NCI-H510A (cell line): ENCODE measurements at regions not wholly inside any gene's neighbourhood (a gene's known extent, or its start where the extent isn't known, plus 50 kb on each side); places are given as distances from the start of the nearest gene placed in this dataset.
A peak's percentile ranks its signal among the peaks of the same experiment; 100 is the strongest.
"Not testable (repeated sequence)": the region's sequence is repeated elsewhere in the genome, so short reads cannot be mapped to it uniquely, and the experiment has no call there.

Source experiments
- DNase-seq: peaks from one replicate; lab custom pipeline; 2025; lab: John Stamatoyannopoulos, UW

DNA sequence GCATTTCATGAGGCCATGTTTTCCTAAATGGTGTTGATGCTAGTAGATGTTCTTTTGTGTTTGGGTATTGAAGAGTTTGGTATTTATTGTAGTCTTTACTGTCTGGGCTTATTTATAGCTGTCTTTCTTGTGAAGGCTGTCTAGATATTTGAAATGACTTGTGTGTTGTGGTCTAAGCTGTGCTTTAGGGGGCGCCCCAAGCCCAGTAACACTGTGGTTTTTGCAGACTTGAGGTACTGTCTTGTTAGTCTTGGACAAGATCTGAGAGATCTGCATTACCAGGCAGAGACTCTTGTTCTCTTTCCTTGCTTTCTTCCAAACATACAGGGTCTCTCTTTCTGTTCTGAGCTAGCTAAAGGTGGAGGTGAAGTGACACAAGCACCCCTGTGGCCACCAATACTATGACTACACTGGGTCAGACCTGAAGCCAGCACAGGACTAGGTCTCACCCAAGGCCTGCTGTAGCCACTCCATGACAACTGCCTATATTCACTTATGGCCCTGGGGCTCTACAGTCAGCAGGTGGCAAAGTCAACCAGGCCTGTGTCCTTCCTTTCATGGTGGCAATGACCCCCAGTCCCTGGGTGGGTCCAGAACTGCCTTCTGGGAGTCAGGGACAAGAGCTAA is 152.1 kb upstream of the TBC1D5 start:
- DNase-seq, result no peak

DNA sequence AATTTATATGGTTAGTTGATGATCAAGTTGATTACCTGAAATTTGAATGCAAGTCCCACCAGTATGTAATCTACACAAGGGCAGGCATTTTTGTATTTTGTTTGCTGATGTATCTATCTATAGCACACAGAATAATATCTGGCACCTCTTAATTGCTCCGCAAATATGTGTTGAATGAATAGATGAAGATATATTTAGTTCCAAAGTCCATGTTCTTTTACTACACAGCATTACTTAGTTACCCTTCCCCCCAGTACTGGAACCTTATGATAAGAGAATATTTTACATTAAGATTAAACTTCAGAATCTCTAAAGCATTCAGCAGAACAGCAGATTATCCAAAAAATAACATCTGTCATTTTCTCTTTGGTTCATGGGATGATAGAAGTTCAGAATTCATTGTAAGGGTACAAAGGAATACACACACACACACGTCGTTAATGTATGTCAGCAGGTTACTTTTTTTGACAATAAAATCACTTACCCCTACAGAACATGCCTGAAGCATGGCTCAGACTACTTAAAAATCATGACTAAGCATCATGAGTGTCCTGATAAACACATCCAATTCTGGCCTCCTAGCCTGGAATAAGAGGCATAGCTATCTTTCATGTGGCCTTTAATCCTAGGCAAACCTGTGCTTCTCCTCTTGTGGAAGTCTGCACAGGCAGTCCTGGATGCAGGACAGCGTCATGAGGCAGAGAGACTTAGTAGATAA is 148.9 kb upstream of the TBC1D5 start:
- DNase-seq, result no peak

DNA sequence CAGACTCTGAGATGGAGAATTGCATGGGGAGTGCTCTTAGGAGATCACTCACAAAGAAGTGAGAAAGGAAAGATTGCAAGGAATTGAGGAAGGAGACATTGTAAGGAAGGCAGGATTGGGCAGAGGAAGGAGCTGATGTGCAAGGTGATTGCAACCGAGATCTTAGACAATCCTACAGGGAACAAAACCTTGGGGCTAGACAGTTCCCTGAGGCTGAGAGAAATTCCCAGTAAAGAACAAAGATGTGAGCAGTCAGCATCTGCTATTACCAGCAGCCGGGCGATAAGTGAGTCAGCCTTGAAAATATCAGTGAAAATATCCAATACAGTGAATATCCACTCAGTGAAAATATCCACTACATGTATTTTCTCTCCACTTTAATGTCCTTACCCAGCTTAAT is 143.6 kb upstream of the TBC1D5 start:
- no peak for DNase-seq

DNA sequence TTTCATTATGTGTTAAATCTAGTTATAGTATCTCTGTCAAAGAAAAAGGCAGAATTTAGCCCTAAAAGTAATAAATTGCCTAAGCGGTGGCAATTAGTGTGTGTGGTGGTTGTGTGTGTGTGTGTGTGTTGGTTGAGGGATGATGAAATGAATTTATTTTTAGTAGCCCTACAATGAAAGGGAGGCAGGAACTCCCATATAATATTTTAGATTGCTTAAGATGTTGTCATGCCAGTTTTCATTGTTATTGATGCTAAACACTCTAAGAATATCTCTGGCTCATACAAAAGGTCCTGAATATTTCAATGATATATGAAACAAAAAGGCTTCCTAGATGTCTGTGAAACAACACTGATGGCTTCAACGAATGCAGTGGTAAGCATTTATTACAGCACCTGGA is 140.6 kb upstream of the TBC1D5 start:
- no peak for DNase-seq

DNA sequence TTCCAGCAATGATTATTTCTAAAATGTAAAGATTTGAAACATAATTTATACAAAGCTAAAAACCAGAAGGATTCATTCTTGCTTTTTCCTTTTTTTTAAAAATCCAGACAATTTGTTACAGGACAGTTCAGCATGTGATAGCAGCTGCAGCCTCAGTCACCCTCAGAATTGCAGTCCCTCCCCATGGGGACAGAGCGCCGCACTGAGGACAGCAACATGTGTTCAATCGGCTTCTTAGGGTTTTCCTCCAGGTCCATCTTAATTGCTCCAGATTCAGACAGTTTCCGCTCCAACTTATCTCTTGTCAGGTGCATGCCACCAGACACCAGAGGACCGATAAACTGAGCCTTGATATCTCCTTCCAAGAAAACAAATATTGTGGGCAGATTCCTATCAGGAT is 134.9 kb upstream of the TBC1D5 start:
- DNase-seq, result no peak

DNA sequence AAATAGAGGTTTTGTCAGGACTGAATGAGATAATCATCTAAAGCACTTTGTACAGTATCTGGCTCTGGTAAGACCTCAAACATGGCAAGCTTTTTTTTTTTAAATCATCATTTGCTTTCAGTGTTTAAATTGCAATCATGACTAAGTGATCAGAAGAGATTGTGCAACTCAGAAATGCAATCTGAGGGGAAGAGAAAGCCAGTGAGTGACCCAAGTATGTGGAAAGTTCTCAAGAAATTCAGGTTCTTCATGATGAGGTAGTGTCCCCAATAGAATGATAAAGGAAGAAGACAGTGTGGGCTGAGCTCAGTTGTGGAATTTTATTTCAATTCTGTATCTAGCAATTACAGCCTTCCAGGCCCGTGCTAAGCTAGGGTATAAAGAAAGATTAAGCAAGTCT is 132.2 kb upstream of the TBC1D5 start:
- DNase-seq, result no peak

DNA sequence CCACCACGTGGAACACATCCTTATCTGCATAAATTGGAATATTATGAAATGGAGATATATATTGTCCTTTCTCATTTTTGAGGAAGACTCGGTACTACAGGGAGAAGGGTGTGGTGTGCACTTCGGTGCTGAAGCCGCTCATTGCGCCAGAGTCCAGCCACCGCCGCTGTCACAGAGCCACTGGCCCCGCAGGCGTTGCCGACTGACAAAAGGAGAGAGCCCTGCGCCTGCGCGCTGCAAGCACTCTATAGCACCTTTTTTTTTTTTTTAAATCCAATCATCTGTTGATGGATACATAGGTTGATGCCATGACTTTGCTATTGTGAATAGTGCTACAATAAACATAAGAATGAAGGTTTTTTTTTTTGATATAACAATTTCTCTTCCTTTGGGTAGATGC is 130.0 kb upstream of the TBC1D5 start:
- DNase-seq, result no peak

DNA sequence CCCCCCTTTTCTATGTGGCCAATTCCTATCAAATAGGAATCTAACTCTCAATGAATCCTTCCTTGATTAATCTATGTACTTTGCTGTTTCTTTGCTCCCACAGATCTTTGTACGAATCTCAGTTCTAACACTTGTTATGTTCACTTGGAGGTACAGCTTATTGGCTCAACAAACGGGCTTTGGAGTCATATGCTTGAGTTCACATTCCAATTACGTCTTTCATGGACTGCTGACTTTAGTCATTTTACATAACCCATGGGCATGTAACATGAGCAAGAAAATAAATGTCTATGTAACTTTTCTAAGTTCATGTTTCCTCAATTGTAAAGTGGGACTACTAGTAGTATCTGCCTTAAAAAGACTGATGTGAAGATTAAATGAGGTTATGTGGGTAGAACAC is 123.2 kb upstream of the TBC1D5 start:
- no peak for DNase-seq

DNA sequence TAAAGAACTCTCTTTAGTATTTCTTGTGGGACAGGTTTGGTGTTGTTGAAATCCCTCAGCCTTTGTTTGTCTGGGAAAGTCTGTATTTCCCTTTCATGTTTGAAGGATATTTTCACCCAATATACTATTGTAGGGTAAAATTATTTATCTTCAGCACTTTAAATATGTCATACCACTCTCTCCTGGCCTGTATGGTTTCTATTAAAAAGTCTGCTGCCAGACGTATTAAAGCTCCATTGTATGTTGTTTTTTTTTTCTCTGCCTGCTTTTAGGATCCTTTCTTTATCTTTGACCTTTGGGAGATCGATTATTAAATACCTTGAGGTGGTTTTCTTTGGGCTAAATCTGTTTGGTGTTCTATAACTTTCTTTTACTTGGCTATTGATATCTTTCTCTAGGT is 119.0 kb upstream of the TBC1D5 start:
- DNase-seq, result no peak

DNA sequence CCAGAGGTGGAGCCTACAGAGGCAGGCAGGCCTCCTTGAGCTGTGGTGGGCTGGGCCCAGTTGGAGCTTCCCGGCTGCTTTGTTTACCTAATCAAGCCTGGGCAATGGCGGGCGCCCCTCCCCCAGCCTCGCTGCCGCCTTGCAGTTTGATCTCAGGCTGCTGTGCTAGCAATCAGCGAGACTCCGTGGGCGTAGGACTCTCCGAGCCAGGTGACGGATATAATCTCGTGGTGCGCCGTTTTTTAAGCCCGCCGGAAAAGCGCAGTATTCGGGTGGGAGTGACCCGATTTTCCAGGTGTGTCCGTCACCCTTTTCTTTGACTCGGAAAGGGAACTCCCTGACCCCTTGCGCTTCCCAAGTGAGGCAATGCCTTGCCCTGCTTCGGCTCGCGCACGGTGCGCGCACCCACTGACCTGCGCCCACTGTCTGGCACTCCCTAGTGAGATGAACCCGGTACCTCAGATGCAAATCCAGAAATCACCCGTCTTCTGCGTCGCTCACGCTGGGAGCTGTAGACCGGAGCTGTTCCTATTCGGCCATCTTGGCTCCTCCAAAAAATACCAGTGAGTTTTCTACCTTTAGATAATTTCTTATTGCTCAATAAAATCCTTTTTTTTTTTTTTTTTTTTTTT is 118.5 kb upstream of the TBC1D5 start:
- not testable (repeated sequence) for DNase-seq

DNA sequence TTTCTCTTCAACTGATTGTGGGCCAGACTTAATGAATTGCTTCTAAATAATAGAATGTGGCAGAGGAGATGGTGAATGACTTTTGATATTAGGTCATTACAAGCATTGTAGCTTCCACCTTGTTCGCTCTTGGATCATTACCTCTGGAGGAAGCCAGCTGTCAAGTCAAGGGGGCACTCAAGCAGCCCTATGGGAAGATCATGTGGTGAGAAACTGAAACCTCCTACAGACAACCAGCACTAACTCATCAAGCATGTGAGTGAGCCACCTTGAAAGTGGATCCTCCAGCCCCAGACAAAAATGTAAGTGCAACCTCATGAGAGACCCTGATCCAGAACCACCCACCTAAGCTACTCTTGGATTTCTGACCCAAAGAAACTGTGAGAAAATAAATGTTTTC is 109.8 kb upstream of the TBC1D5 start:
- peak; percentile 11 for DNase-seq

DNA sequence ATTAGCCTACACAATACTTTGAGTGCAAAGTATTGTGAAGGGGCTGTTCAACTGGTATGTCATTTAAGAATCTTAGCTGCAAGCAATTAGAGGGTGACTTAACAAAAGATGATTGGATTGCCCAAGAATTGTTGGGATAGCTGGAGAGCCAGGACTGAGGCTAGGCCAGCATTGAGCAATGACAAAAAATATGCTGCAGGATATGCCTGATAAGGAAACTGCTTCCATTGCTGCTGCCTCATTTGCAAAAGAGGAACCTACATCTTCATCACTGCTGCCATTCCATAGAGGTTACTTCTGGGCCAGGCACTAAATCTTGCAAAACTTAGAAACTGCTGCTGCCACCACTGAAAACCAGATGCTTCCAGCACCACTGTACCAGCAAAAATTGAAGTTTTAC is 108.0 kb upstream of the TBC1D5 start:
- DNase-seq, result no peak

DNA sequence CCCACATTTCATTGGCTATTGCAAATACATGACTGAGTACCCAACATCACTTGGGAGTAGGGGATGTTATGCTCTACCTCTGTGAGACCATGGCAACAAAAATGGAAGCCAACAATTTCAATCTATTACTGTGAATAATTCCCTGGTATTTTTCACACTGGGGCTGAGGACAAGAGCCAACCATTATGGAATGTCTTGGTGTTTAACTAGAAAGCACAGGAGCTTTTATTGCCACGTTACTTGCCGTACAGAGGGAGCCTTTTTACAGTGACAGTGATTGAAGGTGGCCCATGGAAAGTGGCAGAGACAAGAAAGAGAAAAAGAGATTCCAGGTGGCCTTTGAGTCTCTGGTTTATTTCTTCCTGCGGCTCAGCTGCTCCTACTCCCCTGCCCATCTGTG is 105.7 kb upstream of the TBC1D5 start:
- DNase-seq, result no peak

DNA sequence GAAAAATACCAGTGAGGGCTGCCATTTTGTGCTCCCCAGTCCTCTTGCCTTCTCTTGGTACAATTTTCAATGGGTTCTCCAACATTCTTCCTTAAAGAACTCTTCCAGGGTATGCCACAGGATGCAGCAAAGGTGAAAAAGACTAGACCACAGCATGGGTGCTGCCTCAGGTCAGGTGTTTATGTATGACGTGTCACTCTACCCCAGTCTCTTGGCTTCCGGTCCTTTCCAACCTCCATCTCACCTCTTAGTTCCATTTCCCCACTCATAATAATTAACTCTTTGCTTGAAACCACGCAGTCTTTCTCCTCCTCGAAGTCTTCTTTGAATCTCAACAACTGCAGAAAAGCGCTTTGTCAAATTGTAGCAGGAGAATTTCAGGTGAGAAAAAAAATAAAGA is 104.7 kb upstream of the TBC1D5 start:
- no peak for DNase-seq

DNA sequence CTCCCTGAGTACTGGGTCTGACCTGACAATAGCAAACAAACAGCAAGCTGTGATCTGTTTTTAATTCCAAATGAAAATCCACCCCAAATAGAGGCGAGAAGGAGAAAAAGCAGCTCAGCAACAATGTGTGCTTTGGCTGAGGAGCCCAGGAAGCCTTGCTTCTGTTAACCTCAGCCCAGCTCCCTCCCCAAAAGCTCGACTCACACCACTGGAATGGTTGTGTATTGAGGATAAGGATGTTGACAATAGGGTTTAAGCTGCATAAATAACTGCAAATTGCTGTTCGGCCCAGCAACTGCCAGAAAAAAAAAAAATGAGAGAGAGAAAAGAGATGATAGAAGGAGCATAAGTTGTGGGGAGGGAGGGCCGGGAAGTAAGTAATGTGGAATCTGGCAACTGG is 104.0 kb upstream of the TBC1D5 start:
- no peak for DNase-seq

DNA sequence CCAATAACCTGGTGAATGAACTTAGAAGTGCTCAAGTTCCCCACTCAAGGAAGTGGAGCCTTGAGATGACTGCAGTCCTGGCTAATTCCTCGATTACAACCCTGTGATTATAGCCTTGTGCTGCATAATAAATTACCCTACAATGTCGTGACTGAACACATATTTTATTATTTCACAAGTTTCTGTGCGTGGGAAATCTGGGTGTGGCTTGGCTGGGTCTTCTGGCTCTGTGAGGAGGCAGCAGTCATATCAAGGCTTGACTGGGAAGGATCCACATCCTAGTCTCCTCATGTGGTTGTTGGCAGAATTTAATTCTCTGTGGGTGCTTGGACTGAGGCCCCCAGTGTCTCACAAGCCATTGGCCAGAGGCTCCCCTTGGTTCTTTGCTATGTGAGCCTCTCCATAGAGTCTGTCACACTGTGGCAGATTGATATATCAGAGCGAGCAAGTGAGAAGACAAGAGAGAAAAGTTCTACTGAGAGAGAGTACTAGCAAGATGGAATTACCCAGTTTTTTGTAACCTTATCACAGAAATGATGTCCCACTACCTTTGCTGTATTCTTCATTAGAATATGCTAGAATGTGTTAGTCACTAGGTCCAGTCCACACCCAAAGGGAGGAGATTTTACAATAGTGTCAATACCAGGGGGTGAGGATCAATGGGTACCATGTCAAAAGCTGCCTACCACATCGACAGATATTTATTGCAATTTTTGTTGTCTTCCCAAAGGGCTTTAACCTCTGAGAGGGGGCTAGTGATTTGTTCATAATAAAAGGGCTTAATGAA is 102.8 kb upstream of the TBC1D5 start:
- DNase-seq, result no peak

DNA sequence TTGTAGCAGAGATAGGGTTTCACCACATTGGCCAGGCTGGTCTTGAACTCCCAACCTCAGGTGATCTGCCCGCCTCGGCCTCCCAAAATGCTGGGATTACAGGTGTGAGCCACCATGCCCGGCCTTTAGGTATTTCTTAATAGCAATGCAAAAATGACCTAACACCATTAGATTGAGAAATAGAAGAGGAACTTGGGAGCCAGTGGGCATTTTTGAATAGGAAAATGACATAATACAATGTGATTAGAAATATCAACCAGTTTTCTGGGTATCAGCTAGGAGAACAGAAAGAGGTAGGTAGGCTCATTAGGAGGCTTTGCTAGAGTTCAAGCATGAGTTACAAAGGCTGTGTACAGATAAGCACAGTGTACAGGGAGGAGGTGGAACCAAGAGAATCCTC is 101.8 kb upstream of the TBC1D5 start:
- no peak for DNase-seq

DNA sequence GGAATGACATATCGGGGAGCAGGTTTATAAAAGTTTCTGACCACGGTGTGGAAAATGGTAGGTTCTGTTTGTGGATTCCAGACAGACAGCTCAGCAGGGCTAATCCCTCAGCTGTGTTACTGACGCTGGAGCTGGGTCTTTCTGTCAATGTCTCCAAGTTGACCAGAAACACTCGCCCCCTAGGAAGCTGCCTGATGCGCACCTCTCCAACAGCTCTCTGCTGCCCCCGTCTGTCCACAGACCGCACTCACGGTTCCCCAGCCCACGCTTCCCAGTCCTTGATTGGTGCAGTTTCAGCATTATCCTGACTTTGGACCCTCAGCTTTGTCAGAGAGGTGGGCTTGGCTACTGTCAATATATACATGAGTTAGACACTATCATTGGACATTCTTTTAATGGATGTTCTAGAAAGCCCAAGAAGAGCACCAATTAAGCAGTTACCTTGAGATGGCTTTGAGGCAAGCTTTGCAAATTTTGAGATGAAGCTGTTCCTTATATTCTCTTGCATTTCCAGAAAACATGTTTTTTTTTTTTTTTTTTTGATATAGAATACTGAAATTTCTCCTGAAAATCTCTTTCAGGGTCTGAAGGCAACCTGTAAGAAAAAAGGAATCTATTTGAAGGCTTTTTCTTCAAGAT is 98.9 kb upstream of the TBC1D5 start:
- DNase-seq, result peak; percentile 20

DNA sequence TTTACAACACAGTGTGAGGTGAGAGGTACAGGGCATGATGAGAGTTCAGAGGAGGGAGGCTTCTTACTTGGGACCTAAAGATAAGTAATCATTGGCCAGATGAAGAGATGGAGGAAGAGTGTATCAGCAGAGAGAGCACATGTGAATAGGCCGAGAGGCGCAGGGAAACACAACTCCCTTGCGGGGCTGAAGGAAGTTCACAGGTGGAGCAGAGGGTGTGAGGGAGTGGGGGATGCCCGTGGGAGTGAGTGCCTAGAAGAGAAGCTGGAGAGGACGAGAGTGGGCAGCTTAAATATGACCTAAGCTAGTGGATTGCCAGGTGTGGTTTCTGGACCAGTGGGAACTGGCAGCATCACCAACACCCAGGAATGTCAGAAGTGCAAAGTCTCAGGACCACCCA is 98.2 kb upstream of the TBC1D5 start:
- DNase-seq, result no peak

DNA sequence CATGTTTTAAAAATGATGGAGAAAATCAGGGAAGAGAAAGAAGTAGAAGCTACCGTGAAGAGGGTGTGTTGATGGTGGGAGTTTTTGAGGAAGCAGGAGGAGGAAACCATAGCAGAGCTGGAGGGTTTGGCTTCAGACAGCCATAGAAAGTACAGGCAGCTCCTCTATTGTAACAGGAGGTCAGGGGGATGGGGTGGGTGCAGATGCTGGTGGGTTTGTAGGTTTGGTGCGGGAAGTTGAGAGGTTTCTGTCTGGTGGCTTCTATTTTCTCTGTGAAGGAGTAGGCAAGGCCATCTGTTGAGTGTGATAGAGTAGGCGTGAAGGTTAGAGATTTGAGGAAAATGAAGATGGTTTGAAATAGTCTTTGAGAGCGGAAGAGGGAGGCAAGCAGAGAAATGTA is 97.7 kb upstream of the TBC1D5 start:
- no peak for DNase-seq

DNA sequence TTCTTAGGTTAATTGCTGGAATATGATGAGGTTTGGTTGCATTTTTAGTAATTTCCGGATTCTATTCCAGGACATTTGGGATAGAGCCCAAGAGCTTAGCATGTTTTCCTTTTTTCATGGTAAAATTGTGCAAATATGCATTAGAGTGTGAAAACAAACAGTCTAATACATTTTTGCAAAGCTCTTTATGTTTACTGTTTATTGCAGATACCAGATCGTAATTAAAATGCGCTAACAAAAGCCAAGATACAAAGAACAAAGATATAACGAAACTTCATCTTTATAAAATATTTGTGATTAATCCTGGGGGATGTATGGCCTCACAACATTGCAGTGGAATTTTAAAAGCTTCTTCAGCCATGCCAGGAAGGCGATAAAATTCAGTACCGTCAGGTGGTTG is 94.5 kb upstream of the TBC1D5 start:
- no peak for DNase-seq

DNA sequence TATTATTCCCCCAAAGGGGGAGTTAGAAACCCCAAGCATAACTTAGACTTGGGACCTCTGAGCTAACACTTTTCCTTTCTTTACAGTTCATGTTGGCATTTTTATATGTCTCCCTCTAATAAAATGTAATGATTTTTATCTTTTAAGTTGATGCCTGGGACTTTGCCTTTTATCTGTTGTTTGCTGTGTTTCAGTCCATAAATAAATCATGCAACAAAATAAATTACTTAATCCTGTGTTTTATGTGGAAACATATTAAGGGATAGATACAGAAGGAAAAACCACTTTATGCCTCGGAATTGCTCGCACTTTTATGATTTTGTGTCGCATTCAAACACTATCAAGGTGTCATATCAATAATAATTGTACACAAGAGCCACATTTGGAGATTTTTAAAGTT is 93.7 kb upstream of the TBC1D5 start:
- no peak for DNase-seq
